ENCODE measurements at regions not wholly inside any gene's neighbourhood (a gene's known extent, or its start where the extent isn't known, plus 50 kb on each side); places are given as distances from the start of the nearest gene placed in this dataset.

- TF ChIP-seq POLR2A (IDR thresholded peaks at IDR 0.05; ENCODE audit: low read depth, low read length) (no peak), POLR2AphosphoS5 (IDR thresholded peaks at IDR 0.05; ENCODE audit: low read depth, low read length) (no peak)
Observed at GRCh38 chr14:99006276-99006675, 265.7 kb downstream of the BCL11B start.

Data from GM12891 (cell line).